ENCODE measurements at regions not wholly inside any gene's neighbourhood (a gene's known extent, or its start where the extent isn't known, plus 50 kb on each side); places are given as distances from the start of the nearest gene placed in this dataset.
"Not testable (repeated sequence)": the region's sequence is repeated elsewhere in the genome, so short reads cannot be mapped to it uniquely, and the experiment has no call there.

DNA sequence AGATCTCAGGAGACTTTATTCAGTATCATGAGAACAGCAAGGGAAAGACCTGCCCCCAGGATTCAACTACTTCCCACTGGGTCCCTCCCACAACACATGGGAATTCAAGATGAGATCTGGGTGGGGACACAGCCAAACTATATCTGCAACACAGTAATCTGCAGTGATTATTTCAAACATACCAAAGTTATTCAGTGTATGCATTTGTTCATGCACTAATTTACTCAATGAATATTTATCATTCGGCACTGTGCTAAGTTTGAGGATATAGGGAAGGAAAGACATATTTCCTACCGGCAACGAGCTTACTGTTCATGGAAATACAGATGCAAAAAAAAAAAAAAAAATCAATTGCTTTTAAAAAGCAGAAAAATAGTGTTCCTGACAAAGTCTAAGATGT lies 91.6 kb upstream of the IMMP2L start:
- ATAC-seq (no peak), DNase-seq (no peak)
- H3K27me3 ChIP-seq (ENCODE audit: low read length) = no peaks in the 10 kb centered on the region
- H3F3A ChIP-seq (ENCODE audit: low read length, unreplicated experiment) = no peaks in the 10 kb centered on the region
- H4K20me1 ChIP-seq (ENCODE audit: low read length) = no peaks in the 10 kb centered on the region
- no peaks in the 10 kb centered on the region for H3K79me2 ChIP-seq (ENCODE audit: low read length)
- intact Hi-C loops (cut with micrococcal nuclease) = loop anchor here (5.0 kb wide), 1 partner anchor 157 kb away; no protein-coding TSS in a partner anchor
- TF ChIP-seq, protein P1, sequence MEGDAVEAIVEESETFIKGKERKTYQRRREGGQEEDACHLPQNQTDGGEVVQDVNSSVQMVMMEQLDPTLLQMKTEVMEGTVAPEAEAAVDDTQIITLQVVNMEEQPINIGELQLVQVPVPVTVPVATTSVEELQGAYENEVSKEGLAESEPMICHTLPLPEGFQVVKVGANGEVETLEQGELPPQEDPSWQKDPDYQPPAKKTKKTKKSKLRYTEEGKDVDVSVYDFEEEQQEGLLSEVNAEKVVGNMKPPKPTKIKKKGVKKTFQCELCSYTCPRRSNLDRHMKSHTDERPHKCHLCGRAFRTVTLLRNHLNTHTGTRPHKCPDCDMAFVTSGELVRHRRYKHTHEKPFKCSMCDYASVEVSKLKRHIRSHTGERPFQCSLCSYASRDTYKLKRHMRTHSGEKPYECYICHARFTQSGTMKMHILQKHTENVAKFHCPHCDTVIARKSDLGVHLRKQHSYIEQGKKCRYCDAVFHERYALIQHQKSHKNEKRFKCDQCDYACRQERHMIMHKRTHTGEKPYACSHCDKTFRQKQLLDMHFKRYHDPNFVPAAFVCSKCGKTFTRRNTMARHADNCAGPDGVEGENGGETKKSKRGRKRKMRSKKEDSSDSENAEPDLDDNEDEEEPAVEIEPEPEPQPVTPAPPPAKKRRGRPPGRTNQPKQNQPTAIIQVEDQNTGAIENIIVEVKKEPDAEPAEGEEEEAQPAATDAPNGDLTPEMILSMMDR (conservative IDR thresholded peaks at IDR 0.05; ENCODE audit: low read depth, low read length) = no peak
- TF ChIP-seq EZH2 (IDR thresholded peaks at IDR 0.05; ENCODE audit: low read length, unreplicated experiment) (no peak), EZH2phosphoT487 (IDR thresholded peaks at IDR 0.05; ENCODE audit: borderline replicate concordance, low read length) (no peak)
- POLR2A ChIA-PET (ENCODE audit: unreplicated experiment) = no interaction called here
- H3K9me3 ChIP-seq (ENCODE audit: low read length) = no peaks in the 10 kb centered on the region
- no peaks in the 10 kb centered on the region for H3K9me2 ChIP-seq (replicated peaks; ENCODE audit: low read length)
- peaks cover 11% of the 10 kb centered on the region for H3K4me1 ChIP-seq (ENCODE audit: insufficient read depth, low read length)
- H3K4me2 ChIP-seq (ENCODE audit: low read length) = no peak overlapping the region
- no peak overlapping the region for H3K4me3 ChIP-seq (ENCODE audit: low read length)
- CTCF ChIA-PET = no interaction called here
- no TSS peak for BruUV-seq (replicated peaks)
- H3K36me3 ChIP-seq (ENCODE audit: low read depth, low read length) = no peaks in the 10 kb centered on the region
- H2AFZ ChIP-seq (ENCODE audit: low read length) = no peak overlapping the region
- no peak overlapping the region for H3K9ac ChIP-seq (ENCODE audit: low read length)
- H3K27ac ChIP-seq (ENCODE audit: low read length) = no peak overlapping the region

DNA sequence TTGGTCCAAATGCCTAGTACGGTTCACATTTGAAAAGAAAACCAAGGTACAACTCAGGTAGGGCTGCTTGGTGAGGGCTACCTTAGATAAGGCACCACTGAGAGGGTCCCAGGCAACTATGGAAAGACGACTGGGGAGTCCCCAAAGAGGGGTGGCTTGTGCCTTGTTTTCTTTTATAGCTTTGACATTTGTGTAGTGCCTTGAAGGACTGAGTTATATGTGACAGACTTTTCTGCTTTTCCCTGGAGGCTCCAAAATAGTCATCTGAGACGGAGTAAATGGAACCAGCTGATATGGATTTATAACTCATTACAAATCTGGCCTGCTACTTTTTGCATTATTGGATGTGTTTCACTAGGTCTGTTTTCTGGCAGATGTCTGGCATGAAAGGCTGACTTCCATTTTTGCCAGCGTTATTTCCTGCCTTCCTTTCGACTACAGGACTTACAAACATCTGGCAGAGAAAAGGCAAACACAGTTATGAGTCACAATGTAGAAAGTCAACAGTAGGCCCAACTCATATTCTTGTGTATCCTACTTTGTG lies 88.2 kb upstream of the IMMP2L start:
- Histone ChIP-seq H3K9me2 (replicated peaks; ENCODE audit: low read length) (no peaks in the 10 kb centered on the region), H3K9me3 (ENCODE audit: low read length) (no peaks in the 10 kb centered on the region), H3K4me1 (ENCODE audit: insufficient read depth, low read length) (peaks cover 11% of the 10 kb centered on the region), H3K4me2 (ENCODE audit: low read length) (peak overlapping the region; percentile 47), H2AFZ (ENCODE audit: low read length) (no peak overlapping the region), H3F3A (ENCODE audit: low read length, unreplicated experiment) (no peaks in the 10 kb centered on the region), H3K79me2 (ENCODE audit: low read length) (no peaks in the 10 kb centered on the region), H3K9ac (ENCODE audit: low read length) (peak overlapping the region; percentile 27; the same call in 1 of the 2 replicates), H3K27me3 (ENCODE audit: low read length) (no peaks in the 10 kb centered on the region), H3K4me3 (ENCODE audit: low read length) (no peak overlapping the region), H3K36me3 (ENCODE audit: low read depth, low read length) (no peaks in the 10 kb centered on the region), H3K27ac (ENCODE audit: low read length) (peak overlapping the region; percentile 70), H4K20me1 (ENCODE audit: low read length) (no peaks in the 10 kb centered on the region)
- POLR2A ChIA-PET (ENCODE audit: unreplicated experiment) = no interaction called here
- intact Hi-C loops (cut with micrococcal nuclease) = loop anchor here (5.0 kb wide), 1 partner anchor 153 kb away; no protein-coding TSS in a partner anchor
- peak; percentile 86 for DNase-seq
- BruUV-seq (replicated peaks) = no TSS peak
- no peak for TF ChIP-seq EZH2phosphoT487 (IDR thresholded peaks at IDR 0.05; ENCODE audit: borderline replicate concordance, low read length)
- TF ChIP-seq EZH2 (IDR thresholded peaks at IDR 0.05; ENCODE audit: low read length, unreplicated experiment) = no peak
- peak; percentile 97 for ATAC-seq
- CTCF ChIA-PET = no interaction called here

DNA sequence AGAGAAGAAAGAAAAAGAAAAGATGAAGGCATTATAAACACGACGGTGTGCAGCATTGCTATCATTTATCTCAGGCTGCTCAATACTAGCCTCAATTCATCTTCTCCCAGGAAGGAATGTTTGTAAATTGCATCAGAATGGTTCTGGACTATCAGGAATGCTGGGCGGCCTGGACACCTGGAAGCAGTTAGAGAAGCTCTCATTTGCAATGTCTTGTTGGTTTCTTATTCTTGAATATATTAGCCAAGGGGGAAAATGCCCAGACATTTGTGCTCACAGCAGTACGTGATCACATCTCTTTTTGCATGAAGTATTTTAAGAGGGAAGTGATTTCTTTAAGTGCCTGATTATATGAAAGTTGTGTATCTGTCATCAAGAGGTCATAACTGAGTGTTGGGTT lies 85.6 kb upstream of the IMMP2L start:
- no peaks in the 10 kb centered on the region for H3K9me3 ChIP-seq (ENCODE audit: low read length)
- ATAC-seq (no peak), DNase-seq (no peak)
- POLR2A ChIA-PET (ENCODE audit: unreplicated experiment) = no interaction called here
- no peaks in the 10 kb centered on the region for H4K20me1 ChIP-seq (ENCODE audit: low read length)
- no peaks in the 10 kb centered on the region for H3K36me3 ChIP-seq (ENCODE audit: low read depth, low read length)
- peaks cover 11% of the 10 kb centered on the region for H3K4me1 ChIP-seq (ENCODE audit: insufficient read depth, low read length)
- no peak overlapping the region for H3K9ac ChIP-seq (ENCODE audit: low read length)
- CTCF ChIA-PET = no interaction called here
- BruUV-seq (replicated peaks) = no TSS peak
- H3K79me2 ChIP-seq (ENCODE audit: low read length) = no peaks in the 10 kb centered on the region
- TF ChIP-seq, protein P1 (conservative IDR thresholded peaks at IDR 0.05; ENCODE audit: low read depth, low read length) = no peak
- no peak for TF ChIP-seq EZH2 (IDR thresholded peaks at IDR 0.05; ENCODE audit: low read length, unreplicated experiment)
- TF ChIP-seq EZH2phosphoT487 (IDR thresholded peaks at IDR 0.05; ENCODE audit: borderline replicate concordance, low read length) = no peak
- intact Hi-C loops (cut with micrococcal nuclease) = no loop called here
- H3K4me3 ChIP-seq (ENCODE audit: low read length) = no peak overlapping the region
- no peak overlapping the region for H3K4me2 ChIP-seq (ENCODE audit: low read length)
- H3K27me3 ChIP-seq (ENCODE audit: low read length) = no peaks in the 10 kb centered on the region
- H3F3A ChIP-seq (ENCODE audit: low read length, unreplicated experiment) = no peaks in the 10 kb centered on the region
- H3K27ac ChIP-seq (ENCODE audit: low read length) = no peak overlapping the region
- H2AFZ ChIP-seq (ENCODE audit: low read length) = no peak overlapping the region
- no peaks in the 10 kb centered on the region for H3K9me2 ChIP-seq (replicated peaks; ENCODE audit: low read length)

DNA sequence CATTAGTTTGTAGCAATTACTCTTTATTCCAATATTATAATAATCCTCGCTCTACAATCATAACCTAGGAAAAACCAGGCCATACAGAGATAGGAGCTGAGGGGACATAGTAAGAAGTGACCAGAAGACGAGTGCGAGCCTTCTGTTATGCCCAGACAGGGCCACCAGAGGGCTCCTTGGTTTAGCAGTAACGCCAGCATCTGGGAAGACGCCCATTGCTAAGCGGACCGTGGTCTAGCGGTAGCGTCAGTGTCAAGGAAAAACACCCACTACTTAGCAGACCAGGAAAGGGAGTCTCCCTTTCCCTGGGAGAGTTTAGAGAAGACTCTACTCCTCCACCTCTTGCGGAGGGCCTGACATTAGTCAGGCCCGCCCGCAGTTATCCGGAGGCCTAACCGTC lies 82.3 kb upstream of the IMMP2L start:
- H3K4me2 ChIP-seq (ENCODE audit: low read length); H3K4me1 ChIP-seq (ENCODE audit: insufficient read depth, low read length); CTCF ChIA-PET; H3K9me3 ChIP-seq (ENCODE audit: low read length); H3F3A ChIP-seq (ENCODE audit: low read length, unreplicated experiment); BruUV-seq (replicated peaks); DNase-seq; H3K4me3 ChIP-seq (ENCODE audit: low read length); H3K36me3 ChIP-seq (ENCODE audit: low read depth, low read length); H3K27ac ChIP-seq (ENCODE audit: low read length); H3K27me3 ChIP-seq (ENCODE audit: low read length); H3K9me2 ChIP-seq (replicated peaks; ENCODE audit: low read length); H3K9ac ChIP-seq (ENCODE audit: low read length); H3K79me2 ChIP-seq (ENCODE audit: low read length); ATAC-seq; H4K20me1 ChIP-seq (ENCODE audit: low read length); intact Hi-C loops (cut with micrococcal nuclease); POLR2A ChIA-PET (ENCODE audit: unreplicated experiment); H2AFZ ChIP-seq (ENCODE audit: low read length): not testable (repeated sequence)

Data from PC-3 (cell line).